GM19372 (cell line): ENCODE measurements at regions not wholly inside any gene's neighbourhood (a gene's known extent, or its start where the extent isn't known, plus 50 kb on each side); places are given as distances from the start of the nearest gene placed in this dataset.

Source experiments
- ATAC-seq: cut with Tn5 transposase; IDR thresholded peaks from one replicate; pipeline ENCODE4 v1.9.1; 2021; ENCODE audit warnings: mild to moderate bottlenecking, low read depth, moderate library complexity; ENCODE audit not compliant: unreplicated experiment

- no peak for ATAC-seq
These were observed 212.8 kb upstream of the KLF12 start for GRCh38 chr13:74346960-74347359.

- no peak for ATAC-seq
These were observed 204.1 kb upstream of the KLF12 start for GRCh38 chr13:74338341-74338740.

GRCh38 chr13:74336546-74336945 lies 202.3 kb upstream of the KLF12 start:
- no peak for ATAC-seq

GRCh38 chr13:74335370-74335769 lies 201.2 kb upstream of the KLF12 start:
- ATAC-seq, result no peak

- no peak for ATAC-seq
These were observed 195.8 kb upstream of the KLF12 start for GRCh38 chr13:74329962-74330361.

GRCh38 chr13:74325106-74325505 lies 190.9 kb upstream of the KLF12 start:
- ATAC-seq, result no peak

- ATAC-seq, result no peak
These were observed 190.1 kb upstream of the KLF12 start for GRCh38 chr13:74324338-74324737.

- ATAC-seq, result no peak
These were observed 188.4 kb upstream of the KLF12 start for GRCh38 chr13:74322562-74322961.

- ATAC-seq, result no peak
These were observed 186.1 kb upstream of the KLF12 start for GRCh38 chr13:74320282-74320681.

- ATAC-seq, result no peak
These were observed 182.3 kb upstream of the KLF12 start for GRCh38 chr13:74316547-74316946.

GRCh38 chr13:74306496-74306895 lies 172.3 kb upstream of the KLF12 start:
- ATAC-seq, result no peak

- no peak for ATAC-seq
These were observed 171.7 kb upstream of the KLF12 start for GRCh38 chr13:74305876-74306275.

GRCh38 chr13:74301258-74301935 lies 167.2 kb upstream of the KLF12 start:
- ATAC-seq, result no peak

- no peak for ATAC-seq
These were observed 166.0 kb upstream of the KLF12 start for GRCh38 chr13:74300162-74300561.

GRCh38 chr13:74299721-74300120 lies 165.5 kb upstream of the KLF12 start:
- no peak for ATAC-seq

GRCh38 chr13:74298923-74299322 lies 164.7 kb upstream of the KLF12 start:
- no peak for ATAC-seq

GRCh38 chr13:74289861-74290773 lies 155.9 kb upstream of the KLF12 start:
- peak; percentile 68 for ATAC-seq

- no peak for ATAC-seq
These were observed 154.9 kb upstream of the KLF12 start for GRCh38 chr13:74289107-74289506.

- ATAC-seq, result no peak
These were observed 154.2 kb upstream of the KLF12 start for GRCh38 chr13:74288361-74288911.

GRCh38 chr13:74287724-74288169 lies 153.5 kb upstream of the KLF12 start:
- peak; percentile 47 for ATAC-seq

GRCh38 chr13:74280795-74281490 lies 146.7 kb upstream of the KLF12 start:
- ATAC-seq, result no peak
